HepG2 (cell line): ENCODE measurements at regions not wholly inside any gene's neighbourhood (a gene's known extent, or its start where the extent isn't known, plus 50 kb on each side); places are given as distances from the start of the nearest gene placed in this dataset.
"Not testable (repeated sequence)": the region's sequence is repeated elsewhere in the genome, so short reads cannot be mapped to it uniquely, and the experiment has no call there.

Experiments used
- ATAC-seq: fragments of 200-7000 bp; cut with Tn5 transposase; 3 replicates; pipeline ENCODE4 v1.9.1; 2020; ENCODE audit warnings: mild to moderate bottlenecking, moderate library complexity
- BruUV-seq: library from RNA; stranded (reverse); fragments of 400-500 nt; replicated peaks from 2 replicates; lab custom pipeline; 2021; lab: Mats Ljungman, UMichigan
- CTCF ChIA-PET: fragments of 300-600 bp; formaldehyde crosslinking; extraction: SDS; loops from one replicate; lab custom pipeline; 2021; ENCODE audit warnings: low total read pairs, inconsistent platforms, low intra/inter-chr PET ratio; lab: Yijun Ruan, JAX
- POLR2A ChIA-PET: fragments of 350-600 bp; sonication (Branson Sonifier 250); formaldehyde crosslinking; loops from one replicate; lab custom pipeline; 2020; ENCODE audit warnings: antibody characterized with exemption, inconsistent platforms; lab: Yijun Ruan, JAX
- DNase-seq: peaks from one replicate; pipeline ENCODE4 v3.0.0-alpha.2; 2015; ENCODE audit warnings: low spot score
- FAIRE-seq: peaks from 3 replicates; lab custom pipeline; 2011; peaks lifted over from hg19 to GRCh38; lab: Jason Lieb, UNC
- H2AFZ ChIP-seq: one replicate; pipeline ENCODE4 v1.6.1; 2011; ENCODE audit warnings: low read length, inconsistent platforms
- H3K27ac ChIP-seq: fragments of 300-600 bp; 3 replicates; pipeline ENCODE4 v1.8.0; 2011; ENCODE audit warnings: mixed run types, mild to moderate bottlenecking, mixed read lengths, low read length, inconsistent platforms; ENCODE audit not compliant: insufficient read depth; ENCODE audit errors: extremely low read length
- H3K27me3 ChIP-seq, 2 experiments: fragments of 200-600 bp in 1 of 2; 2 replicates in 1 of 2; 3 replicates in 1 of 2; pipeline versions ENCODE4 v1.6.0 to v1.8.0; 2011; ENCODE audit warnings: low read length in 2 of 2, mild to moderate bottlenecking in 2 of 2, moderate library complexity in 2 of 2, inconsistent platforms in 1 of 2; ENCODE audit not compliant: insufficient read depth in 2 of 2, control insufficient read depth in 1 of 2
- H3K36me3 ChIP-seq, 2 experiments: fragments of 200-600 bp in 1 of 2; replicated peaks in 1 of 2; 2 replicates in 1 of 2; 3 replicates in 1 of 2; pipeline versions ENCODE4 v1.5.1 to v1.8.0; 2011; ENCODE audit warnings: low read length in 2 of 2, inconsistent platforms in 1 of 2; ENCODE audit not compliant: insufficient read depth in 2 of 2, control insufficient read depth in 1 of 2
- H3K4me1 ChIP-seq: 2 replicates; pipeline ENCODE4 v1.5.1; 2012; ENCODE audit warnings: low read length, inconsistent platforms; ENCODE audit not compliant: insufficient read depth
- H3K4me2 ChIP-seq: 2 replicates; pipeline ENCODE4 v1.6.0; 2011; ENCODE audit warnings: low read depth, low read length, inconsistent platforms
- H3K4me3 ChIP-seq, 3 experiments: fragments of 200-600 bp in 1 of 3; sonication (generic), shearing (Covaris generic) in 1 of 3; replicated peaks in 1 of 3; 2 replicates each; pipeline ENCODE4 v1.5.1; 2011 to 2016; ENCODE audit warnings: low read length in 3 of 3, inconsistent platforms in 2 of 3, low read depth in 2 of 3, mild to moderate bottlenecking in 2 of 3, control low read depth in 1 of 3, mixed read lengths in 1 of 3; ENCODE audit not compliant: insufficient read depth in 1 of 3
- H3K79me2 ChIP-seq: one replicate; pipeline ENCODE4 v1.6.1; 2011; ENCODE audit warnings: low read length, inconsistent platforms; ENCODE audit not compliant: insufficient read depth
- H3K9ac ChIP-seq: 2 replicates; pipeline ENCODE4 v1.6.0; 2011; ENCODE audit warnings: mild to moderate bottlenecking, low read depth, low read length, inconsistent platforms; ENCODE audit not compliant: insufficient read depth
- H3K9me3 ChIP-seq: 2 replicates; pipeline ENCODE4 v1.5.1; 2012; ENCODE audit warnings: mild to moderate bottlenecking, low read length
- H4K20me1 ChIP-seq: 2 replicates; pipeline ENCODE4 v1.6.0; 2011; ENCODE audit warnings: inconsistent platforms, mild to moderate bottlenecking, low read length, moderate library complexity; ENCODE audit not compliant: insufficient read depth
- HOXD1 ChIP-seq: sonication (generic); formaldehyde crosslinking; IDR thresholded peaks from 2 replicates; pipeline ENCODE4 v1.5.0; 2020; ENCODE audit warnings: missing genetic modification reagents
- KDM1A ChIP-seq: IDR thresholded peaks from 2 replicates; pipeline ENCODE4 v1.6.1; 2016; ENCODE audit warnings: missing compliant biosample characterization
- WGBS: methylation state at CpG from one replicate; pipeline ENCODE4 v1.1.6; 2017; ENCODE audit warnings: low lambda C conversion rate; 5-methylcytosine and 5-hydroxymethylcytosine counted together
- in situ Hi-C: cut with HindIII; loops from 2 replicates; pipeline ENCODE4 v1.10.0; 2017; ENCODE audit warnings: low pct_unique_long_range_greater_than_20kb; ENCODE audit not compliant: extremely low pct_ligation_motif_present
- intact Hi-C: fragments of 100-400 bp; cut with micrococcal nuclease; formaldehyde crosslinking; loops from one replicate; pipeline ENCODE4 v1.10.0; 2022; ENCODE audit not compliant: unreplicated experiment
- TF ChIP-seq, protein P1 (sequence below): sonication (generic); formaldehyde crosslinking; IDR thresholded peaks from 2 replicates; pipeline ENCODE4 v1.4.0; 2020; ENCODE audit warnings: missing genetic modification reagents
- TF ChIP-seq, protein P2 (sequence below): sonication (generic); formaldehyde crosslinking; IDR thresholded peaks from 2 replicates; pipeline ENCODE4 v1.5.0; 2020; ENCODE audit warnings: mild to moderate bottlenecking, missing genetic modification reagents, moderate library complexity

DNA sequence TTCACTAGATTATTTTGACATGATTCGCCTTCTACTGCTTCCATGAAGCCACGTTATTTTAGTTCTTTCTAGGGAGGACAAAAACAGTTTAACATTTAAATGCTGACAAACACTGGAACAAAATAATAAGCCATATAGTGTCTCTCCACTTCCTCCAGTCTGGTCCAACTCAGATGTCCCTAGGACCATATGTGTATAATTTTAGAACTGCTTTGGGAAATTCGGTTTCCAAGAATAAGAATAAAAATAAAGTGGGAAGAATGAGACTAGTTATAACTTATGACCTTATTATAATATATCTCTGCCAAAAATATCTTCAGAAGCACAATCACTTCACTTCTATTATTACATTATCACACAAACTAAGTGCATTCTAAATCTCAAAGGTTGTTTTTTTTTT lies 164.4 kb upstream of the POF1B start (continued):
- TF ChIP-seq, protein P1, sequence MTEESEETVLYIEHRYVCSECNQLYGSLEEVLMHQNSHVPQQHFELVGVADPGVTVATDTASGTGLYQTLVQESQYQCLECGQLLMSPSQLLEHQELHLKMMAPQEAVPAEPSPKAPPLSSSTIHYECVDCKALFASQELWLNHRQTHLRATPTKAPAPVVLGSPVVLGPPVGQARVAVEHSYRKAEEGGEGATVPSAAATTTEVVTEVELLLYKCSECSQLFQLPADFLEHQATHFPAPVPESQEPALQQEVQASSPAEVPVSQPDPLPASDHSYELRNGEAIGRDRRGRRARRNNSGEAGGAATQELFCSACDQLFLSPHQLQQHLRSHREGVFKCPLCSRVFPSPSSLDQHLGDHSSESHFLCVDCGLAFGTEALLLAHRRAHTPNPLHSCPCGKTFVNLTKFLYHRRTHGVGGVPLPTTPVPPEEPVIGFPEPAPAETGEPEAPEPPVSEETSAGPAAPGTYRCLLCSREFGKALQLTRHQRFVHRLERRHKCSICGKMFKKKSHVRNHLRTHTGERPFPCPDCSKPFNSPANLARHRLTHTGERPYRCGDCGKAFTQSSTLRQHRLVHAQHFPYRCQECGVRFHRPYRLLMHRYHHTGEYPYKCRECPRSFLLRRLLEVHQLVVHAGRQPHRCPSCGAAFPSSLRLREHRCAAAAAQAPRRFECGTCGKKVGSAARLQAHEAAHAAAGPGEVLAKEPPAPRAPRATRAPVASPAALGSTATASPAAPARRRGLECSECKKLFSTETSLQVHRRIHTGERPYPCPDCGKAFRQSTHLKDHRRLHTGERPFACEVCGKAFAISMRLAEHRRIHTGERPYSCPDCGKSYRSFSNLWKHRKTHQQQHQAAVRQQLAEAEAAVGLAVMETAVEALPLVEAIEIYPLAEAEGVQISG (CRISPR knock-in tag) = no peak
- no peak for TF ChIP-seq KDM1A (CRISPR knock-in tag)
- no peak for TF ChIP-seq HOXD1 (CRISPR knock-in tag)
- TF ChIP-seq, all 625 proteins: peak for 0

DNA sequence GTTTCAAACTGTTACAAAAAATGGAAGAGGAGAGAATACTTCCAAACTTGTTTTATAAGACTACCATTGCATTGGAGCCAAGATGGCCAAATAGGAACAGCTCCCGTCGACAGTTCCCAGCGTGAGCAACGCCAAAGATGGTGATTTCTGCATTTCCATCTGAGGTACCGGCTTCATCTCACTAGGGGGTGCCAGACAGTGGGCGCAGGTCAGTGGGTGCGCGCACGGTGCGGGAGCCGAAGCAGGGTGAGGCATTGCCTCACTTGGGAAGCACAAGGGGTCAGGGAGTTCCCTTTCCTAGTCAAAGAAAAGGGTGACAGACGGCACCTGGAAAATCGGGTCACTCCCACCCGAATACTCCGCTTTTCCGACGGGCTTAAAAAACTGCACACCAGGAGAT lies 149.7 kb upstream of the POF1B start:
- ATAC-seq, BruUV-seq, H4K20me1 ChIP-seq, H2AFZ ChIP-seq, H3K9me3 ChIP-seq: not testable (repeated sequence)
- WGBS = 0% methylated on average over 4 of the region's 17 CpGs
- TF ChIP-seq, protein P2, sequence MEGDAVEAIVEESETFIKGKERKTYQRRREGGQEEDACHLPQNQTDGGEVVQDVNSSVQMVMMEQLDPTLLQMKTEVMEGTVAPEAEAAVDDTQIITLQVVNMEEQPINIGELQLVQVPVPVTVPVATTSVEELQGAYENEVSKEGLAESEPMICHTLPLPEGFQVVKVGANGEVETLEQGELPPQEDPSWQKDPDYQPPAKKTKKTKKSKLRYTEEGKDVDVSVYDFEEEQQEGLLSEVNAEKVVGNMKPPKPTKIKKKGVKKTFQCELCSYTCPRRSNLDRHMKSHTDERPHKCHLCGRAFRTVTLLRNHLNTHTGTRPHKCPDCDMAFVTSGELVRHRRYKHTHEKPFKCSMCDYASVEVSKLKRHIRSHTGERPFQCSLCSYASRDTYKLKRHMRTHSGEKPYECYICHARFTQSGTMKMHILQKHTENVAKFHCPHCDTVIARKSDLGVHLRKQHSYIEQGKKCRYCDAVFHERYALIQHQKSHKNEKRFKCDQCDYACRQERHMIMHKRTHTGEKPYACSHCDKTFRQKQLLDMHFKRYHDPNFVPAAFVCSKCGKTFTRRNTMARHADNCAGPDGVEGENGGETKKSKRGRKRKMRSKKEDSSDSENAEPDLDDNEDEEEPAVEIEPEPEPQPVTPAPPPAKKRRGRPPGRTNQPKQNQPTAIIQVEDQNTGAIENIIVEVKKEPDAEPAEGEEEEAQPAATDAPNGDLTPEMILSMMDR = peak; percentile 59
- TF ChIP-seq, all 625 proteins: peak for 1; not testable (repeated sequence) for 624
- FAIRE-seq, CTCF ChIA-PET, intact Hi-C loops, H3K79me2 ChIP-seq, H3K36me3 ChIP-seq, H3K4me3 ChIP-seq, H3K9ac ChIP-seq, in situ Hi-C loops, H3K4me1 ChIP-seq, H3K27ac ChIP-seq, POLR2A ChIA-PET, H3K27me3 ChIP-seq: not testable (repeated sequence)
- peak; percentile 0 for DNase-seq
- peak overlapping the region; percentile 47 for H3K4me2 ChIP-seq
